SU-DHL-6 (cell line): ENCODE measurements at regions not wholly inside any gene's neighbourhood (a gene's known extent, or its start where the extent isn't known, plus 50 kb on each side); places are given as distances from the start of the nearest gene placed in this dataset.

ENCODE experiments used
- CTCF ChIP-seq: fragments of 200-600 bp; sonication (generic); IDR thresholded peaks from one replicate; pipeline ENCODE4 v1.5.1; 2017; ENCODE audit warnings: antibody characterized with exemption, mild to moderate bottlenecking, low read length, moderate library complexity; ENCODE audit not compliant: insufficient read depth, poor library complexity, severe bottlenecking
- EZH2phosphoT487 ChIP-seq: fragments of 200-600 bp; sonication (generic), shearing (Covaris generic); conservative IDR thresholded peaks from 2 replicates; pipeline ENCODE4 v1.6.1; 2018; ENCODE audit warnings: mild to moderate bottlenecking, antibody characterized with exemption, low read length, moderate library complexity, mixed read lengths

- no peak for TF ChIP-seq CTCF
- no peak for TF ChIP-seq EZH2phosphoT487
Measured at GRCh38 chr13:73616861-73617260, 517.3 kb downstream of the KLF12 start.
